Keratinocyte (primary cell): ENCODE measurements at regions not wholly inside any gene's neighbourhood (a gene's known extent, or its start where the extent isn't known, plus 50 kb on each side); places are given as distances from the start of the nearest gene placed in this dataset.

Source experiments
- DNase-seq: peaks from one replicate; pipeline ENCODE4 v3.0.0-alpha.2; 2011; ENCODE audit warnings: low read depth, missing footprints, low spot score
- FAIRE-seq: peaks from 2 replicates; lab custom pipeline; 2011; peaks lifted over from hg19 to GRCh38; lab: Jason Lieb, UNC
- H2AFZ ChIP-seq: 2 replicates; pipeline ENCODE4 v1.6.0; 2012; ENCODE audit warnings: low read length, control low read depth, inconsistent platforms; ENCODE audit not compliant: control insufficient read depth
- H3K27ac ChIP-seq: 2 replicates; pipeline ENCODE4 v1.5.1; 2011; ENCODE audit warnings: low read length; ENCODE audit not compliant: control insufficient read depth, insufficient read depth
- H3K27me3 ChIP-seq: 3 replicates; pipeline ENCODE4 v1.6.0; 2011; ENCODE audit warnings: low read length; ENCODE audit not compliant: control insufficient read depth, insufficient read depth; ENCODE audit errors: extremely low read depth
- H3K36me3 ChIP-seq, 2 experiments: 2 replicates in 1 of 2; 3 replicates in 1 of 2; pipeline ENCODE4 v1.5.1; 2011; ENCODE audit warnings: low read length in 2 of 2, mild to moderate bottlenecking in 1 of 2; ENCODE audit not compliant: control insufficient read depth in 2 of 2, insufficient read depth in 2 of 2; ENCODE audit errors: extremely low read depth in 1 of 2
- H3K4me1 ChIP-seq: 3 replicates; pipeline ENCODE4 v1.5.1; 2011; ENCODE audit warnings: low read length; ENCODE audit not compliant: control insufficient read depth, insufficient read depth; ENCODE audit errors: extremely low read depth
- H3K4me2 ChIP-seq: 3 replicates; pipeline ENCODE4 v1.6.0; 2011; ENCODE audit warnings: low read depth, low read length; ENCODE audit not compliant: control insufficient read depth, insufficient read depth; ENCODE audit errors: extremely low read depth
- H3K4me3 ChIP-seq, 3 experiments: fragments of 200-600 bp in 1 of 3; sonication (generic) in 1 of 3; 2 replicates in 2 of 3; 3 replicates in 1 of 3; pipeline ENCODE4 v1.5.1; 2011 to 2016; ENCODE audit warnings: low read length in 3 of 3, mild to moderate bottlenecking in 3 of 3, control low read depth in 2 of 3, inconsistent platforms in 1 of 3, low read depth in 1 of 3, mixed read lengths in 1 of 3, mixed run types in 1 of 3, moderate library complexity in 1 of 3; ENCODE audit not compliant: control insufficient read depth in 2 of 3, insufficient read depth in 2 of 3; ENCODE audit errors: extremely low read depth in 1 of 3
- H3K79me2 ChIP-seq: 2 replicates; pipeline ENCODE4 v1.6.0; 2012; ENCODE audit warnings: low read length; ENCODE audit not compliant: control insufficient read depth, insufficient read depth
- H3K9ac ChIP-seq: 3 replicates; pipeline ENCODE4 v1.6.0; 2011; ENCODE audit warnings: low read length; ENCODE audit not compliant: control insufficient read depth, insufficient read depth; ENCODE audit errors: extremely low read depth
- H3K9me1 ChIP-seq: 3 replicates; pipeline ENCODE4 v1.6.0; 2011; ENCODE audit warnings: low read length; ENCODE audit not compliant: control insufficient read depth, insufficient read depth; ENCODE audit errors: extremely low read depth
- H3K9me3 ChIP-seq: 2 replicates; pipeline ENCODE4 v1.5.1; 2012; ENCODE audit warnings: low read depth, low read length; ENCODE audit not compliant: control insufficient read depth
- H4K20me1 ChIP-seq: 3 replicates; pipeline ENCODE4 v1.6.0; 2011; ENCODE audit warnings: low read length; ENCODE audit not compliant: control insufficient read depth, insufficient read depth; ENCODE audit errors: extremely low read depth
- EZH2 ChIP-seq: IDR thresholded peaks from one replicate; pipeline ENCODE4 v1.6.1; 2012; ENCODE audit warnings: inconsistent platforms, mild to moderate bottlenecking, low read length, moderate library complexity
- dilution Hi-C: fragments of 300-500 bp; cut with MboI; formaldehyde crosslinking; loops from one replicate; pipeline ENCODE4 v1.7.0; 2020; ENCODE audit warnings: low sequenced_read_pairs; ENCODE audit not compliant: extremely low pct_ligation_motif_present
- TF ChIP-seq, protein P1 (sequence below), 3 experiments: IDR thresholded peaks in 1 of 3; conservative IDR thresholded peaks in 1 of 3; optimal IDR thresholded peaks in 1 of 3; 2 replicates in 2 of 3; 3 replicates in 1 of 3; pipeline versions ENCODE3 to v1.5.1; 2011; ENCODE audit warnings: low read length in 3 of 3, mild to moderate bottlenecking in 3 of 3, moderate library complexity in 2 of 3, control low read depth in 1 of 3, inconsistent platforms in 1 of 3; ENCODE audit not compliant: insufficient read depth in 2 of 3; ENCODE audit errors: extremely low read depth in 1 of 3

DNA sequence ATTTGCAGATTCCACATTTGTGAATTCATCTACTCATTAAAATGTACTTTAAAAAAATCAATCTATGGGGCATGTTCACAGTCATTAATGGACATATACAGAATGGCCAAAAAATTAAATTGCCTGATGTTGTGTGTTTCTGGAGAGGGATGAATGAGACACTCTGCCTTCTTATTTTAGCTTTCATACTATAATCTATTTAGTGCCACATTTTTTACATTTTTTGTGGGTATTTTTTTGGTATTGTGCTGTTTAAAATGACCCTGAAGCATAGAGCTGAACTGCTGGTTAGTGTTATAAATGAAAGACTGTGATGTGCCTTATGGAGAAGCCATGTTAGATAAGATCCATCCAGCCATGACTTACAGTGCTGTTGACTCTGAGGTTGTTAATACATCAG lies 961.8 kb upstream of the LRRN3 start:
- Histone ChIP-seq H3K79me2 (no peaks in the 10 kb centered on the region), H3K9me1 (no peaks in the 10 kb centered on the region), H2AFZ (no peak overlapping the region), H3K36me3 (no peaks in the 10 kb centered on the region), H4K20me1 (no peaks in the 10 kb centered on the region), H3K27me3 (no peaks in the 10 kb centered on the region), H3K9ac (no peak overlapping the region), H3K4me3 (no peak overlapping the region), H3K27ac (no peak overlapping the region), H3K4me1 (no peaks in the 10 kb centered on the region), H3K9me3 (no peaks in the 10 kb centered on the region), H3K4me2 (no peak overlapping the region)
- FAIRE-seq (no peak), DNase-seq (no peak)
- dilution Hi-C loops = no loop called here
- no peak for TF ChIP-seq EZH2
- TF ChIP-seq, protein P1, sequence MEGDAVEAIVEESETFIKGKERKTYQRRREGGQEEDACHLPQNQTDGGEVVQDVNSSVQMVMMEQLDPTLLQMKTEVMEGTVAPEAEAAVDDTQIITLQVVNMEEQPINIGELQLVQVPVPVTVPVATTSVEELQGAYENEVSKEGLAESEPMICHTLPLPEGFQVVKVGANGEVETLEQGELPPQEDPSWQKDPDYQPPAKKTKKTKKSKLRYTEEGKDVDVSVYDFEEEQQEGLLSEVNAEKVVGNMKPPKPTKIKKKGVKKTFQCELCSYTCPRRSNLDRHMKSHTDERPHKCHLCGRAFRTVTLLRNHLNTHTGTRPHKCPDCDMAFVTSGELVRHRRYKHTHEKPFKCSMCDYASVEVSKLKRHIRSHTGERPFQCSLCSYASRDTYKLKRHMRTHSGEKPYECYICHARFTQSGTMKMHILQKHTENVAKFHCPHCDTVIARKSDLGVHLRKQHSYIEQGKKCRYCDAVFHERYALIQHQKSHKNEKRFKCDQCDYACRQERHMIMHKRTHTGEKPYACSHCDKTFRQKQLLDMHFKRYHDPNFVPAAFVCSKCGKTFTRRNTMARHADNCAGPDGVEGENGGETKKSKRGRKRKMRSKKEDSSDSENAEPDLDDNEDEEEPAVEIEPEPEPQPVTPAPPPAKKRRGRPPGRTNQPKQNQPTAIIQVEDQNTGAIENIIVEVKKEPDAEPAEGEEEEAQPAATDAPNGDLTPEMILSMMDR (optimal IDR thresholded peaks at IDR 0.05 in 1 of 3, IDR thresholded peaks at IDR 0.05 in 1 of 3, conservative IDR thresholded peaks at IDR 0.05 in 1 of 3; ENCODE audit: extremely low read depth in 1 of 3, insufficient read depth in 2 of 3, low read length in 3 of 3) = no peak

GRCh38 chr7:110130669-110131068 lies 960.3 kb upstream of the LRRN3 start:
- H2AFZ ChIP-seq = no peak overlapping the region
- H4K20me1 ChIP-seq = no peaks in the 10 kb centered on the region
- no peaks in the 10 kb centered on the region for H3K4me1 ChIP-seq
- H3K4me3 ChIP-seq = no peak overlapping the region
- no peaks in the 10 kb centered on the region for H3K9me1 ChIP-seq
- H3K27ac ChIP-seq = no peak overlapping the region
- no peaks in the 10 kb centered on the region for H3K27me3 ChIP-seq
- no peak for TF ChIP-seq EZH2
- TF ChIP-seq, protein P1 (optimal IDR thresholded peaks at IDR 0.05 in 1 of 3, IDR thresholded peaks at IDR 0.05 in 1 of 3, conservative IDR thresholded peaks at IDR 0.05 in 1 of 3; ENCODE audit: extremely low read depth in 1 of 3, insufficient read depth in 2 of 3, low read length in 3 of 3) = peak in 1 of 3 experiments; percentile 20
- no peaks in the 10 kb centered on the region for H3K36me3 ChIP-seq
- FAIRE-seq (no peak), DNase-seq (no peak)
- no peak overlapping the region for H3K4me2 ChIP-seq
- dilution Hi-C loops = no loop called here
- no peaks in the 10 kb centered on the region for H3K9me3 ChIP-seq
- H3K79me2 ChIP-seq = no peaks in the 10 kb centered on the region
- H3K9ac ChIP-seq = no peak overlapping the region
